SK-N-SH treated with all-trans-retinoic acid at 6 μM for 48 hours (cell line): ENCODE measurements at regions not wholly inside any gene's neighbourhood (a gene's known extent, or its start where the extent isn't known, plus 50 kb on each side); places are given as distances from the start of the nearest gene placed in this dataset.

Experiments
- ATAC-seq: fragments of 200-7000 bp; cut with Tn5 transposase; 3 replicates; pipeline ENCODE4 v1.9.1; 2020; ENCODE audit warnings: mild to moderate bottlenecking, moderate library complexity
- ARNTL ChIP-seq: fragments of 450-650 bp; formaldehyde crosslinking; IDR thresholded peaks from 2 replicates; pipeline ENCODE4 v1.5.0; 2020; ENCODE audit warnings: low read depth, mild to moderate bottlenecking, moderate library complexity, borderline replicate concordance
- BACH2 ChIP-seq: fragments of 250-450 bp; sonication (Bioruptor Pico); IDR thresholded peaks from 2 replicates; pipeline ENCODE4 v1.9.0; 2021; ENCODE audit warnings: mild to moderate bottlenecking, borderline replicate concordance
- CSDC2 ChIP-seq: fragments of 250-450 bp; sonication (Bioruptor Pico); IDR thresholded peaks from 2 replicates; pipeline ENCODE4 v1.5.0; 2020; ENCODE audit warnings: mild to moderate bottlenecking, moderate library complexity
- ESRRG ChIP-seq: fragments of 250-450 bp; sonication (Bioruptor Pico); IDR thresholded peaks from 2 replicates; pipeline ENCODE4 v1.6.1; 2021; ENCODE audit warnings: mild to moderate bottlenecking
- GLIS3 ChIP-seq: fragments of 250-450 bp; sonication (Bioruptor Pico); IDR thresholded peaks from 2 replicates; pipeline ENCODE4 v1.5.0; 2020; ENCODE audit warnings: mild to moderate bottlenecking, moderate library complexity
- OSR1 ChIP-seq: fragments of 250-450 bp; sonication (Bioruptor Pico); IDR thresholded peaks from 2 replicates; pipeline ENCODE4 v1.8.0; 2022; ENCODE audit warnings: moderate library complexity, mild to moderate bottlenecking, inconsistent platforms
- POU6F1 ChIP-seq: fragments of 250-450 bp; sonication (Bioruptor Pico); IDR thresholded peaks from 2 replicates; pipeline ENCODE4 v1.8.0; 2021; ENCODE audit warnings: low read depth, mild to moderate bottlenecking, moderate library complexity, borderline replicate concordance
- PPARA ChIP-seq: fragments of 250-450 bp; sonication (Bioruptor Pico); IDR thresholded peaks from 2 replicates; pipeline ENCODE4 v1.5.0; 2020; ENCODE audit warnings: mild to moderate bottlenecking, borderline replicate concordance
- RARB ChIP-seq: fragments of 250-450 bp; sonication (Bioruptor Pico); IDR thresholded peaks from 2 replicates; pipeline ENCODE4 v1.8.0; 2021; ENCODE audit warnings: mild to moderate bottlenecking, moderate library complexity
- TCF4 ChIP-seq: fragments of 250-450 bp; sonication (Bioruptor Pico); IDR thresholded peaks from 2 replicates; pipeline ENCODE4 v1.8.0; 2021; ENCODE audit warnings: mild to moderate bottlenecking, moderate library complexity, borderline replicate concordance
- TOX ChIP-seq: fragments of 250-450 bp; sonication (Bioruptor Pico); IDR thresholded peaks from 2 replicates; pipeline ENCODE4 v1.8.0; 2021; ENCODE audit warnings: mild to moderate bottlenecking, moderate library complexity, borderline replicate concordance
- TSHZ2 ChIP-seq: fragments of 250-450 bp; sonication (Bioruptor Pico); IDR thresholded peaks from 2 replicates; pipeline ENCODE4 v1.5.0; 2020; ENCODE audit warnings: mild to moderate bottlenecking, moderate library complexity
- ZC3H10 ChIP-seq: fragments of 250-450 bp; sonication (Bioruptor Pico); IDR thresholded peaks from 2 replicates; pipeline ENCODE4 v1.5.1; 2021; ENCODE audit warnings: mild to moderate bottlenecking, moderate library complexity
- ZFP3 ChIP-seq: fragments of 250-450 bp; sonication (Bioruptor Pico); IDR thresholded peaks from 2 replicates; pipeline ENCODE4 v1.5.0; 2020; ENCODE audit warnings: mild to moderate bottlenecking, moderate library complexity
- ZFP30 ChIP-seq: fragments of 450-650 bp; formaldehyde crosslinking; IDR thresholded peaks from 2 replicates; pipeline ENCODE4 v1.5.0; 2022; ENCODE audit warnings: mild to moderate bottlenecking, moderate library complexity
- ZNF70 ChIP-seq: fragments of 450-650 bp; formaldehyde crosslinking; IDR thresholded peaks from 2 replicates; pipeline ENCODE4 v1.5.0; 2020; ENCODE audit warnings: mild to moderate bottlenecking, moderate library complexity
- ZNF8 ChIP-seq: fragments of 450-650 bp; formaldehyde crosslinking; IDR thresholded peaks from 2 replicates; pipeline ENCODE4 v1.5.0; 2020; ENCODE audit warnings: mild to moderate bottlenecking, moderate library complexity
- TF ChIP-seq, protein P1 (sequence below): fragments of 250-450 bp; sonication (Bioruptor Pico); IDR thresholded peaks from 2 replicates; pipeline ENCODE4 v1.8.0; 2020; ENCODE audit warnings: mild to moderate bottlenecking, moderate library complexity, borderline replicate concordance
- TF ChIP-seq, protein P2 (sequence below): fragments of 250-450 bp; sonication (Bioruptor Pico); IDR thresholded peaks from 2 replicates; pipeline ENCODE4 v1.5.1; 2021; ENCODE audit warnings: mild to moderate bottlenecking, moderate library complexity

DNA sequence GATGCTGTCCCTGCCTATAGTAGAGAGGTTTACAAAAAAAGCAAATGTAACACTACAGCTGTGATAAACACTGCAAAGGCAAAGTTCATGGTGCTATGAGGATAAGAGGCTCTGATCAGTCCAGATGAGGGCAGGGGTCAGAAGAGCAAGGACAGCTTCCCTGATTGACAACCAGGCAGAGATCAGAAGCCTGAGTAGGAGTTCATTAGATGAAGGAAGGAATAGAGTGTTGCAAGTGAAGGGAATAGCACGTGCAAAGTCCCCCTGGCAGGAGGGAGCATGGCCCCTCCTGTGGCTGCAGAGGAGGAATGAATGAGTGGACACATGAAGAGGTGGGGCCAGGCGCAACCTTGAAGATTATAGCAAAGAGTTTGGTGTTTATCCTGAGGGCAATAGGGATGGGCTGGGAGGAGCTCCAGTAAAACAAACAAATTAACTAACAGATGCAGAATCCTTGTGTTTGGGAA, 208.4 kb upstream of the IRX5 start (continued):
- TF ChIP-seq POU6F1 (CRISPR knock-in tag) (no peak), ZNF70 (CRISPR knock-in tag) (no peak)

DNA sequence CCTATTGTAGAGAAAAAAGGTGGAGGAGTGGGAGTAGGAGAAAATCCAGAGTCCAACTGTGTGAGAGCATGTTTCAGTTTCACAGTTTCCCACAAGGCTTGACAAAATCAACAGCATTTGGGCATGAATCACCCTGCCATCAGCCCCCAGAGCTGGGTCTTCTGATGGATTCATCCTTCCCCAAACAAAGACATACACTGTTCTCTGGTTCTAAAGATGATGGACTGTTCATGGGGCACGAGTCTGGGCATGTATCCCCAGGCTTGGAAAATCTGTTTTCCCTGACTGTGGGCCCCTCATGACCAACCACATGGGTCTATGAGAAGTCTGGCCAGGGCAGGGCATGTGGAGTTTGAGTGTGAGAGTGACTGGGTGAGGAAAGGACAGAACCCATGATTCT, 210.4 kb upstream of the IRX5 start:
- TF ChIP-seq TOX (no peak), PPARA (CRISPR knock-in tag) (no peak), OSR1 (CRISPR knock-in tag) (no peak), ZNF8 (no peak), TSHZ2 (no peak), ZFP30 (CRISPR knock-in tag) (no peak), ESRRG (CRISPR knock-in tag) (no peak), RARB (no peak), TCF4 (CRISPR knock-in tag) (no peak), ZFP3 (no peak), POU6F1 (CRISPR knock-in tag) (no peak), ZNF70 (CRISPR knock-in tag) (no peak), ZC3H10 (CRISPR knock-in tag) (no peak)
- TF ChIP-seq, protein P1, sequence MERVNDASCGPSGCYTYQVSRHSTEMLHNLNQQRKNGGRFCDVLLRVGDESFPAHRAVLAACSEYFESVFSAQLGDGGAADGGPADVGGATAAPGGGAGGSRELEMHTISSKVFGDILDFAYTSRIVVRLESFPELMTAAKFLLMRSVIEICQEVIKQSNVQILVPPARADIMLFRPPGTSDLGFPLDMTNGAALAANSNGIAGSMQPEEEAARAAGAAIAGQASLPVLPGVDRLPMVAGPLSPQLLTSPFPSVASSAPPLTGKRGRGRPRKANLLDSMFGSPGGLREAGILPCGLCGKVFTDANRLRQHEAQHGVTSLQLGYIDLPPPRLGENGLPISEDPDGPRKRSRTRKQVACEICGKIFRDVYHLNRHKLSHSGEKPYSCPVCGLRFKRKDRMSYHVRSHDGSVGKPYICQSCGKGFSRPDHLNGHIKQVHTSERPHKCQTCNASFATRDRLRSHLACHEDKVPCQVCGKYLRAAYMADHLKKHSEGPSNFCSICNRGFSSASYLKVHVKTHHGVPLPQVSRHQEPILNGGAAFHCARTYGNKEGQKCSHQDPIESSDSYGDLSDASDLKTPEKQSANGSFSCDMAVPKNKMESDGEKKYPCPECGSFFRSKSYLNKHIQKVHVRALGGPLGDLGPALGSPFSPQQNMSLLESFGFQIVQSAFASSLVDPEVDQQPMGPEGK (CRISPR knock-in tag), result no peak
- ATAC-seq, result no peak

DNA sequence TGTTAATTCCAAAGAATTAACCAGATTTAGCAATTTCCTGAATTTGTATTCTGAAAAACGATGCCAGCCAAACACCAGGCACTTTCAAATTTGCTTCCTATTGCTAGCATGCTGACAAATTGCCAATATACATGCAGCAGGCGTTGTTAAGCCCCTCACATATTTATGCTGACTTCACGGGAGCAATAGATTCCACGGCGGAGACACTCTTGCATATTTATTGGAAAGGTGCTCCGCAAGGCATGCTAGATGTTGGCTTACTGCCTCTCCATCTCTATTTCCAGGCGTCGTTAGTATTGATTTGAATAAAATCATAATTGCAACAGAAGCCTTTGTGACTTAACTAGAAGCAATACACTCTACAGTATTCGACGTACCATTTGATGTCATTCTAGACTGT, 211.0 kb upstream of the IRX5 start:
- no peak for ATAC-seq
- TF ChIP-seq RARB (no peak), CSDC2 (no peak)
- TF ChIP-seq, protein P1 (CRISPR knock-in tag), result no peak
- TF ChIP-seq, all 23 proteins: peak for 0

GRCh38 chr16:54718376-54718775, 212.3 kb upstream of the IRX5 start:
- no peak for ATAC-seq
- TF ChIP-seq ZNF70 (CRISPR knock-in tag), result no peak
- no peak for TF ChIP-seq TCF4 (CRISPR knock-in tag)
- TF ChIP-seq BACH2 (CRISPR knock-in tag), result no peak
- TF ChIP-seq CSDC2, result no peak
- no peak for TF ChIP-seq ARNTL (CRISPR knock-in tag)
- TF ChIP-seq ZNF8, result no peak
- TF ChIP-seq ZC3H10 (CRISPR knock-in tag), result no peak
- no peak for TF ChIP-seq TOX
- TF ChIP-seq, protein P1 (CRISPR knock-in tag), result no peak
- TF ChIP-seq, protein P2, sequence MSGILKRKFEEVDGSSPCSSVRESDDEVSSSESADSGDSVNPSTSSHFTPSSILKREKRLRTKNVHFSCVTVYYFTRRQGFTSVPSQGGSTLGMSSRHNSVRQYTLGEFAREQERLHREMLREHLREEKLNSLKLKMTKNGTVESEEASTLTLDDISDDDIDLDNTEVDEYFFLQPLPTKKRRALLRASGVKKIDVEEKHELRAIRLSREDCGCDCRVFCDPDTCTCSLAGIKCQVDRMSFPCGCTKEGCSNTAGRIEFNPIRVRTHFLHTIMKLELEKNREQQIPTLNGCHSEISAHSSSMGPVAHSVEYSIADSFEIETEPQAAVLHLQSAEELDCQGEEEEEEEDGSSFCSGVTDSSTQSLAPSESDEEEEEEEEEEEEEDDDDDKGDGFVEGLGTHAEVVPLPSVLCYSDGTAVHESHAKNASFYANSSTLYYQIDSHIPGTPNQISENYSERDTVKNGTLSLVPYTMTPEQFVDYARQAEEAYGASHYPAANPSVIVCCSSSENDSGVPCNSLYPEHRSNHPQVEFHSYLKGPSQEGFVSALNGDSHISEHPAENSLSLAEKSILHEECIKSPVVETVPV (CRISPR knock-in tag), result no peak
- no peak for TF ChIP-seq ESRRG (CRISPR knock-in tag)
- no peak for TF ChIP-seq POU6F1 (CRISPR knock-in tag)
- no peak for TF ChIP-seq GLIS3 (CRISPR knock-in tag)
